Mesendoderm (in vitro differentiated cells): ENCODE measurements at regions not wholly inside any gene's neighbourhood (a gene's known extent, or its start where the extent isn't known, plus 50 kb on each side); places are given as distances from the start of the nearest gene placed in this dataset. TPM values are rescaled to one million over a fixed set of nuclear protein-coding genes. Genes with fewer than 3 reads are reported as not detected.

Experiments used
- DNase-seq: peaks from one replicate; pipeline ENCODE4 v3.0.0; 2013
- H2AK5ac ChIP-seq: 2 replicates; pipeline ENCODE4 v1.6.1; 2013; ENCODE audit warnings: low read length, inconsistent platforms
- H2BK120ac ChIP-seq: 2 replicates; pipeline ENCODE4 v1.6.1; 2013; ENCODE audit warnings: low read depth, mild to moderate bottlenecking, low read length, moderate library complexity, mixed read lengths
- H2BK15ac ChIP-seq: replicated peaks from 2 replicates; pipeline ENCODE4 v1.6.1; 2013; ENCODE audit warnings: low read depth, mild to moderate bottlenecking, moderate library complexity
- H2BK5ac ChIP-seq: 2 replicates; pipeline ENCODE4 v1.6.1; 2013; ENCODE audit warnings: low read length, inconsistent platforms
- H3K18ac ChIP-seq: 2 replicates; pipeline ENCODE4 v1.6.1; 2013; ENCODE audit warnings: mild to moderate bottlenecking, low read length, mixed read lengths
- H3K23ac ChIP-seq: one replicate; pipeline ENCODE4 v1.6.1; 2013; ENCODE audit warnings: low read length
- H3K27ac ChIP-seq: 2 replicates; pipeline ENCODE4 v1.5.1; 2013; ENCODE audit warnings: low read depth, mild to moderate bottlenecking, inconsistent platforms, low read length, moderate library complexity
- H3K27me3 ChIP-seq: 2 replicates; pipeline ENCODE4 v1.6.1; 2013; ENCODE audit warnings: low read length, control low read depth, mild to moderate bottlenecking, inconsistent platforms; ENCODE audit not compliant: insufficient read depth, poor library complexity
- H3K36me3 ChIP-seq: 2 replicates; pipeline ENCODE4 v1.6.1; 2013; ENCODE audit warnings: low read length, inconsistent platforms; ENCODE audit not compliant: control insufficient read depth, insufficient read depth
- H3K4ac ChIP-seq: one replicate; pipeline ENCODE4 v1.6.1; 2013; ENCODE audit warnings: low read depth, mild to moderate bottlenecking, low read length, moderate library complexity
- H3K4me1 ChIP-seq: 2 replicates; pipeline ENCODE4 v1.6.1; 2013; ENCODE audit warnings: low read depth, low read length, inconsistent platforms; ENCODE audit not compliant: control insufficient read depth
- H3K4me2 ChIP-seq: 2 replicates; pipeline ENCODE4 v1.6.1; 2013; ENCODE audit warnings: low read length
- H3K4me3 ChIP-seq: 2 replicates; pipeline ENCODE4 v1.5.1; 2013; ENCODE audit warnings: mild to moderate bottlenecking, low read length
- H3K56ac ChIP-seq: one replicate; pipeline ENCODE4 v1.6.1; 2013; ENCODE audit warnings: low read length
- H3K79me1 ChIP-seq: 2 replicates; pipeline ENCODE4 v1.6.1; 2013; ENCODE audit warnings: low read length, inconsistent platforms
- H3K79me2 ChIP-seq: 2 replicates; pipeline ENCODE4 v1.6.1; 2013; ENCODE audit warnings: mild to moderate bottlenecking, low read length; ENCODE audit not compliant: control insufficient read depth, insufficient read depth
- H3K9ac ChIP-seq: 2 replicates; pipeline ENCODE4 v1.6.1; 2013; ENCODE audit warnings: low read length, inconsistent platforms
- H4K5ac ChIP-seq: one replicate; pipeline ENCODE4 v1.6.1; 2013; ENCODE audit warnings: low read length
- H4K8ac ChIP-seq: one replicate; pipeline ENCODE4 v1.6.1; 2013; ENCODE audit warnings: low read depth, mild to moderate bottlenecking, control low read depth, low read length, moderate library complexity
- WGBS: extraction: QIAGEN DNeasy Blood & Tissue Kit; methylation state at CpG from one replicate; pipeline ENCODE4 v1.1.7; 2013; ENCODE audit warnings: low lambda C conversion rate, missing lambda C conversion rate; ENCODE audit not compliant: insufficient coverage; ENCODE audit errors: extremely low coverage; 5-methylcytosine and 5-hydroxymethylcytosine counted together
- small RNA-seq: library from polyadenylated mRNA; stranded (forward); fragments of <200 nt; extraction: miRNeasy Mini kit (QIAGEN cat#:217004); gene quantifications from one replicate; pipeline ENCODE3, GENCODE V24; 2013; ENCODE audit not compliant: insufficient read depth

DNA sequence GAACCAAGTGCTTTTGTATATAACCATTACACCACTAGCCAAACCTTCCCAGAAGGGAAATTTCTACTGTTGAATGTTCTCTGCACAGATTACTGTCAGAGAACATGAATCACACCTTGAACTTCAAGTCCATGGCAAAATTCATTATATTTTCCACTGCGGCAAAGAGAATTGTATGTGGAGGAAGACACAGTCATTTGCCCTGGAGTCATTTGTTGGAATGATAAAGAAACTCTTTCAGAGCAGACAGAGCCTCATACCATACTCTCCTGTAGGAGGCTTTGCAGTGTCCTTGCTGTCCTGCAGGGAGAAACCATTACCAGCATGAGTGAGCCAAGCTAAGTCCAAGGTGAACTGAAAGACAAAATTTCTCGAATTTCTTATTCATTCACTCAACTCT is 369.0 kb downstream of the ARHGEF28 start:
- Histone ChIP-seq H3K9ac (no peak overlapping the region), H3K4me3 (no peak overlapping the region), H3K4me2 (no peak overlapping the region), H3K79me2 (no peaks in the 10 kb centered on the region), H4K8ac (no peak overlapping the region), H3K36me3 (no peaks in the 10 kb centered on the region), H3K23ac (no peak overlapping the region), H3K4me1 (no peaks in the 10 kb centered on the region), H3K18ac (no peak overlapping the region), H3K79me1 (no peaks in the 10 kb centered on the region), H2BK120ac (no peak overlapping the region), H3K27me3 (no peaks in the 10 kb centered on the region), H4K5ac (no peak overlapping the region), H3K27ac (no peak overlapping the region), H3K56ac (no peak overlapping the region), H2BK5ac (no peak overlapping the region), H3K4ac (no peak overlapping the region), H2AK5ac (no peak overlapping the region), H2BK15ac (no peak overlapping the region)
- no CpG with 5 or more reads among the region's 2 CpGs for WGBS
- peak; percentile 42 for DNase-seq

Small RNA genes in the stretch of these regions (small RNA-seq; reads per million reads assigned to genes)
- not detected for gene RN7SL814P
